Glutamatergic neuron (in vitro differentiated cells): ENCODE measurements at regions not wholly inside any gene's neighbourhood (a gene's known extent, or its start where the extent isn't known, plus 50 kb on each side); places are given as distances from the start of the nearest gene placed in this dataset.

Experiments
- DNase-seq: peaks from one replicate; pipeline ENCODE4 v3.0.0; 2022
- H3K27ac Mint-ChIP-seq: one replicate; pipeline ENCODE4 v1.8.0; 2020; ENCODE audit warnings: mild to moderate bottlenecking, mixed read lengths, inconsistent platforms; ENCODE audit not compliant: unreplicated experiment
- H3K27me3 Mint-ChIP-seq: one replicate; pipeline ENCODE4 v1.8.0; 2020; ENCODE audit warnings: mild to moderate bottlenecking, moderate library complexity, mixed read lengths, inconsistent platforms; ENCODE audit not compliant: unreplicated experiment
- H3K36me3 Mint-ChIP-seq: one replicate; pipeline ENCODE4 v1.8.0; 2020; ENCODE audit warnings: mild to moderate bottlenecking, mixed read lengths, inconsistent platforms; ENCODE audit not compliant: unreplicated experiment
- H3K4me1 Mint-ChIP-seq: one replicate; pipeline ENCODE4 v1.8.0; 2020; ENCODE audit warnings: mild to moderate bottlenecking, low read depth, mixed read lengths, inconsistent platforms; ENCODE audit not compliant: unreplicated experiment
- H3K4me3 Mint-ChIP-seq: one replicate; pipeline ENCODE4 v1.8.0; 2020; ENCODE audit warnings: mild to moderate bottlenecking, mixed read lengths, inconsistent platforms; ENCODE audit not compliant: unreplicated experiment
- H3K9me3 Mint-ChIP-seq: one replicate; pipeline ENCODE4 v1.8.0; 2020; ENCODE audit warnings: mild to moderate bottlenecking, moderate library complexity, mixed read lengths, inconsistent platforms; ENCODE audit not compliant: unreplicated experiment
- CTCF ChIP-seq: fragments of 200-600 bp; sonication (generic); IDR thresholded peaks from one replicate; pipeline ENCODE4 v1.5.0; 2021; ENCODE audit not compliant: partially characterized antibody, unreplicated experiment

DNA sequence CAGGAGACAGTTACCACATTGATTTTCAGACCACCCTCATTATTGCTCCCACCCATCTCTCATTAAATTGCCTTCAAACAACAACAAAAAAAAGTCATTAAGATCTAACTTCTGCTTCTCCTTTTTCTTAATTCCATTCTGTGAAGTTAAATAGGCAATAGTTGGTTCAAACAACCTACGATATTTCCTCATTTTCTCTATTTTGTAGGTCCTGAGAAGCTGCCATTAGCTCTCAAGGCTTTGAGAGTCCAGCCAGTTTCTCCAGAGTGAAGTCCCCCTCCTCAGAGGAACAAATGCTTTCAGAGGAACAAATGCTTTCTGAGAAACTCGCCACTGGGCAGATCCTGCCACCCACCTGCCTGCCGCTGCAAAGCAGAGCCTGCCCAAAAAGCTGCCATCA lies 125.6 kb downstream of the ETS2 start:
- Mint-ChIP-seq H3K9me3 (peaks cover 2% of the 10 kb centered on the region), H3K36me3 (peaks cover 8% of the 10 kb centered on the region), H3K27me3 (peaks cover 2% of the 10 kb centered on the region), H3K4me1 (no peaks in the 10 kb centered on the region), H3K4me3 (no peak overlapping the region), H3K27ac (no peak overlapping the region)
- DNase-seq: no peak
- TF ChIP-seq CTCF: no peak

GRCh38 chr21:38930853-38931252 lies 125.1 kb downstream of the ETS2 start:
- Mint-ChIP-seq H3K4me1 (no peaks in the 10 kb centered on the region), H3K9me3 (peaks cover 2% of the 10 kb centered on the region), H3K36me3 (peaks cover 8% of the 10 kb centered on the region), H3K27me3 (peaks cover 2% of the 10 kb centered on the region), H3K4me3 (no peak overlapping the region), H3K27ac (no peak overlapping the region)
- DNase-seq: no peak
- no peak for TF ChIP-seq CTCF

GRCh38 chr21:38930066-38930465 lies 124.3 kb downstream of the ETS2 start:
- H3K9me3 Mint-ChIP-seq: peaks cover 2% of the 10 kb centered on the region
- DNase-seq: no peak
- H3K27ac Mint-ChIP-seq: no peak overlapping the region
- TF ChIP-seq CTCF: no peak
- no peak overlapping the region for H3K4me3 Mint-ChIP-seq
- peaks cover 2% of the 10 kb centered on the region for H3K27me3 Mint-ChIP-seq
- H3K4me1 Mint-ChIP-seq: no peaks in the 10 kb centered on the region
- peaks cover 8% of the 10 kb centered on the region for H3K36me3 Mint-ChIP-seq

DNA sequence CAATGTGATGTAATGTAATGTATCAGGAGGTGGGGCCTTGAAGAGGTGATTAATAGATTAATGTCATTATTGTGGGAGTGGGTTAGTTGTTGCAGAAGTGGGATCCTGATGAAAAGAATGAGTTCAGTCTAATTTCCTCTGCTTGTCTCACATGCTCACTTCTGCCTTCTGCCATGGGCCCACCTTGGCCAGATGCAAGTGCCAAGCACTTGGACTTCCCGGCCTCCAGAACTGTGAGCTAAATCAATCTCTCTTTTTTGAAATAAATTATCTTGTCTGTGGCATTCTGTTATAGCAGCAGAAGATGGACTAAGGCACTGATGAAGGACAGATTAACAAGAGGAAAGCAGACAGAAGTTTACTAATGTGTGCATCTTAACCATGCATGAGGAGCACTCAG lies 123.9 kb downstream of the ETS2 start:
- TF ChIP-seq CTCF: no peak
- H3K36me3 Mint-ChIP-seq: peaks cover 12% of the 10 kb centered on the region
- no peaks in the 10 kb centered on the region for H3K4me1 Mint-ChIP-seq
- H3K9me3 Mint-ChIP-seq: peaks cover 2% of the 10 kb centered on the region
- H3K27ac Mint-ChIP-seq: no peak overlapping the region
- no peak overlapping the region for H3K4me3 Mint-ChIP-seq
- H3K27me3 Mint-ChIP-seq: peaks cover 1% of the 10 kb centered on the region
- no peak for DNase-seq

DNA sequence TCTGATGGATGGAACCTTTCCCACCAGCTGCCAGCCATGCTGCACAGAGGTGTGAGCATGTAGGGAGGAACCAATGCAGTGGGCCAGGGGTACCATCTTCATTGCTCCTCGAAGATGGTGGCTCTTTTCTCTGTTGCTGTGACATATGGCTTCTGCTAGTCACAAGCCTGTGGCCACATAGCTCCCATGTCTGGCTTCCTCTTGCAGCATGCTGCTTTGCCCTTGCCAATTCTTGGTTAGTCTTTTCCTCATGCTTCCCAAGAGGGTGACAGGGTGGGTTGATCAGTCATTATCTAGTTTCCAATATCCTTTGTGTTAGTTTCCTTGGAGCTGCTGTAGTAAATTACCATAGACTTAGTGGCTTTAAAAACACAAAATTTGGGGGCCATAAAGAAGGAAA lies 123.4 kb downstream of the ETS2 start:
- H3K4me3 Mint-ChIP-seq: no peak overlapping the region
- no peak overlapping the region for H3K27ac Mint-ChIP-seq
- H3K4me1 Mint-ChIP-seq: no peaks in the 10 kb centered on the region
- TF ChIP-seq CTCF: no peak
- H3K27me3 Mint-ChIP-seq: no peaks in the 10 kb centered on the region
- H3K9me3 Mint-ChIP-seq: peaks cover 2% of the 10 kb centered on the region
- H3K36me3 Mint-ChIP-seq: peaks cover 12% of the 10 kb centered on the region
- DNase-seq: no peak
